ENCODE measurements at regions not wholly inside any gene's neighbourhood (a gene's known extent, or its start where the extent isn't known, plus 50 kb on each side); places are given as distances from the start of the nearest gene placed in this dataset.

- TF ChIP-seq EZH2 (IDR thresholded peaks at IDR 0.05; ENCODE audit: insufficient read depth, poor library complexity, severe bottlenecking) (no peak), EZH2phosphoT487 (IDR thresholded peaks at IDR 0.05; ENCODE audit: insufficient read depth, low read depth) (no peak)
These were observed 187.1 kb upstream of the CCND2 start for GRCh38 chr12:4086481-4086880.
